Activated B cell treated with CpG ODN at 0.5 μM for 24 hours (primary cell): ENCODE measurements at regions not wholly inside any gene's neighbourhood (a gene's known extent, or its start where the extent isn't known, plus 50 kb on each side); places are given as distances from the start of the nearest gene placed in this dataset.
"Not testable (repeated sequence)": the region's sequence is repeated elsewhere in the genome, so short reads cannot be mapped to it uniquely, and the experiment has no call there.

Experiments
- ATAC-seq: fragments of 200-7000 bp; cut with Tn5 transposase; one replicate; pipeline ENCODE4 v1.10.0; 2021; ENCODE audit warnings: low read depth, mild to moderate bottlenecking, moderate library complexity
- CTCF ChIA-PET: fragments of 350-600 bp; sonication (Branson Sonifier 250); formaldehyde crosslinking; loops from one replicate; lab custom pipeline; 2021; ENCODE audit warnings: antibody characterized with exemption; lab: Charles Lee
- POLR2A ChIA-PET: fragments of 350-600 bp; sonication (Branson Sonifier 250); formaldehyde crosslinking; loops from one replicate; lab custom pipeline; 2021; ENCODE audit warnings: antibody characterized with exemption; lab: Charles Lee
- DNase-seq: peaks from one replicate; pipeline ENCODE4 v3.0.0; 2022
- H3K27ac Mint-ChIP-seq: one replicate; pipeline ENCODE4 v1.8.0; 2020; ENCODE audit warnings: mixed read lengths
- H3K27me3 Mint-ChIP-seq: one replicate; pipeline ENCODE4 v1.8.0; 2021; ENCODE audit warnings: mixed read lengths
- H3K36me3 Mint-ChIP-seq: one replicate; pipeline ENCODE4 v1.8.0; 2021; ENCODE audit warnings: low read depth, mixed read lengths
- H3K4me1 Mint-ChIP-seq: one replicate; pipeline ENCODE4 v1.8.0; 2021; ENCODE audit warnings: mixed read lengths
- H3K4me3 Mint-ChIP-seq: one replicate; pipeline ENCODE4 v1.8.0; 2020; ENCODE audit warnings: mild to moderate bottlenecking, mixed read lengths
- H3K9me3 Mint-ChIP-seq: one replicate; pipeline ENCODE4 v1.8.0; 2020; ENCODE audit warnings: mixed read lengths
- CTCF ChIP-seq: fragments of 200-600 bp; IDR thresholded peaks from one replicate; pipeline ENCODE4 v1.8.0; 2022; ENCODE audit warnings: antibody characterized with exemption, mild to moderate bottlenecking
- intact Hi-C: fragments of 100-400 bp; cut with micrococcal nuclease; formaldehyde crosslinking; loops from one replicate; pipeline ENCODE4 v1.15.1; 2024

GRCh38 chr14:71399057-71399487 is 491.8 kb downstream of the PCNX1 start:
- Mint-ChIP-seq H3K27ac (peak overlapping the region; percentile 84), H3K27me3 (no peaks in the 10 kb centered on the region), H3K4me1 (peaks cover 80% of the 10 kb centered on the region), H3K36me3 (peaks cover 2% of the 10 kb centered on the region), H3K9me3 (peaks cover 2% of the 10 kb centered on the region), H3K4me3 (peak overlapping the region; percentile 50)
- TF ChIP-seq CTCF: no peak
- intact Hi-C loops: loop anchor here (1.0 kb wide), 4 partner anchors 36 to 156 kb away; partner anchors contain the start of gene SIPA1L1
- DNase-seq (no peak), ATAC-seq (peak; percentile 69)
- CTCF ChIA-PET: interaction anchor here (7.9 kb wide), 1 partner anchor 75 kb away, joined by 208 read pairs; the partner anchor contains the start of gene SIPA1L1
- POLR2A ChIA-PET: interaction anchor here (0.8 to 3.9 kb wide), 11 partner anchors 9 to 77 kb away, joined by 3 to 45 read pairs (median 8); partner anchors contain the start of gene SIPA1L1

- DNase-seq (no peak), ATAC-seq (peak; percentile 49)
- H3K27me3 Mint-ChIP-seq: no peaks in the 10 kb centered on the region
- peaks cover 10% of the 10 kb centered on the region for H3K36me3 Mint-ChIP-seq
- intact Hi-C loops: loop anchor here (5.0 kb wide), 1 partner anchor 284 kb away; no protein-coding TSS in a partner anchor
- ChIA-PET POLR2A (interaction anchor here (0.9 to 3.9 kb wide), 7 partner anchors 12 to 79 kb away, joined by 3 to 45 read pairs (median 30); partner anchors contain the start of gene SIPA1L1), CTCF (interaction anchor here (1.4 to 7.9 kb wide), 2 partner anchors 9 to 76 kb away, joined by 5 to 208 read pairs; partner anchors contain the start of gene SIPA1L1)
- H3K4me3 Mint-ChIP-seq: peak overlapping the region; percentile 48
- H3K4me1 Mint-ChIP-seq: peaks cover 79% of the 10 kb centered on the region
- H3K9me3 Mint-ChIP-seq: no peaks in the 10 kb centered on the region
- no peak for TF ChIP-seq CTCF
- peak overlapping the region; percentile 76 for H3K27ac Mint-ChIP-seq
Measured at GRCh38 chr14:71400871-71401321, 493.6 kb downstream of the PCNX1 start.

- not testable (repeated sequence) for ATAC-seq, H3K9me3 Mint-ChIP-seq, H3K27me3 Mint-ChIP-seq, H3K4me3 Mint-ChIP-seq, H3K36me3 Mint-ChIP-seq, DNase-seq
- H3K27ac Mint-ChIP-seq: peak overlapping the region; percentile 41
- intact Hi-C loops: loop anchor here (2.0 to 5.0 kb wide), 2 partner anchors 285 to 494 kb away; no protein-coding TSS in a partner anchor
- ChIA-PET CTCF (interaction anchor here (2.7 to 7.9 kb wide), 2 partner anchors 9 to 78 kb away, joined by 8 to 208 read pairs; partner anchors contain the start of gene SIPA1L1), POLR2A (interaction anchor here (3.5 to 3.9 kb wide), 2 partner anchors 79 to 81 kb away, joined by 44 to 164 read pairs; partner anchors contain the start of gene SIPA1L1)
- peaks cover 69% of the 10 kb centered on the region for H3K4me1 Mint-ChIP-seq
Measured at GRCh38 chr14:71402415-71402814, 495.2 kb downstream of the PCNX1 start.

GRCh38 chr14:71403656-71404055 is 496.4 kb downstream of the PCNX1 start:
- Mint-ChIP-seq H3K4me1 (peaks cover 61% of the 10 kb centered on the region), H3K4me3 (no peak overlapping the region), H3K36me3 (peaks cover 12% of the 10 kb centered on the region), H3K9me3 (no peaks in the 10 kb centered on the region), H3K27ac (peak overlapping the region; percentile 76), H3K27me3 (no peaks in the 10 kb centered on the region)
- DNase-seq (no peak), ATAC-seq (peak; percentile 54)
- ChIA-PET CTCF (interaction anchor here (0.6 to 7.9 kb wide), 28 partner anchors 8 to 349 kb away, joined by 3 to 208 read pairs (median 5); partner anchors contain the start of gene SIPA1L1), POLR2A (interaction anchor here (0.5 to 3.5 kb wide), 13 partner anchors 11 to 729 kb away, joined by 3 to 164 read pairs (median 5); partner anchors contain the start of gene SIPA1L1)
- TF ChIP-seq CTCF: no peak
- intact Hi-C loops: loop anchor here (1.0 to 5.0 kb wide), 5 partner anchors 81 to 495 kb away; no protein-coding TSS in a partner anchor

GRCh38 chr14:71405676-71406075 is 498.4 kb downstream of the PCNX1 start:
- ATAC-seq: no peak
- Mint-ChIP-seq H3K4me1 (peaks cover 58% of the 10 kb centered on the region), H3K27me3 (no peaks in the 10 kb centered on the region), H3K4me3 (no peak overlapping the region), H3K27ac (no peak overlapping the region), H3K9me3 (no peaks in the 10 kb centered on the region), H3K36me3 (peaks cover 16% of the 10 kb centered on the region)
- DNase-seq: no peak
- intact Hi-C loops: no loop called here
- POLR2A ChIA-PET: interaction anchor here (0.7 to 3.5 kb wide), 2 partner anchors 82 to 91 kb away, joined by 5 to 164 read pairs; partner anchors contain the start of gene SIPA1L1
- TF ChIP-seq CTCF: no peak
- CTCF ChIA-PET: interaction anchor here (1.0 to 7.9 kb wide), 8 partner anchors 9 to 355 kb away, joined by 3 to 208 read pairs (median 11); partner anchors contain the start of gene SIPA1L1
